ENCODE measurements at regions not wholly inside any gene's neighbourhood (a gene's known extent, or its start where the extent isn't known, plus 50 kb on each side); places are given as distances from the start of the nearest gene placed in this dataset.

- TF ChIP-seq ZMAT4 (CRISPR knock-in tag; IDR thresholded peaks at IDR 0.05) = no peak
- no peak for TF ChIP-seq AFF4 (CRISPR knock-in tag; IDR thresholded peaks at IDR 0.05; ENCODE audit: borderline replicate concordance)
- no peak for TF ChIP-seq ZSCAN18 (CRISPR knock-in tag; IDR thresholded peaks at IDR 0.05)
- Mint-ChIP-seq H3K4me3 (no peak overlapping the region), H3K27me3 (ENCODE audit: low read depth) (no peaks in the 10 kb centered on the region; the same call in 1 of the 2 replicates), H3K4me1 (peaks cover 9% of the 10 kb centered on the region), H3K27ac (no peak overlapping the region), H3K36me3 (peaks cover 22% of the 10 kb centered on the region), H3K9me3 (peaks cover 45% of the 10 kb centered on the region)
- POLR2A ChIA-PET = no interaction called here
- CTCF ChIA-PET = no interaction called here
- no peak for ATAC-seq
- no peak for DNase-seq (ENCODE audit: low spot score)
Observed at GRCh38 chr4:164027805-164028204, 533.3 kb downstream of the TMA16 start.

GRCh38 chr4:164039482-164039881, 545.0 kb downstream of the TMA16 start:
- TF ChIP-seq ESRRA (CRISPR knock-in tag; IDR thresholded peaks at IDR 0.05; ENCODE audit: borderline replicate concordance) (no peak), SMAD3 (CRISPR knock-in tag; IDR thresholded peaks at IDR 0.05; ENCODE audit: borderline replicate concordance) (no peak), ETV6 (CRISPR knock-in tag; IDR thresholded peaks at IDR 0.05) (no peak), TCF7 (CRISPR knock-in tag; IDR thresholded peaks at IDR 0.05; ENCODE audit: low read depth) (no peak), ERG (CRISPR knock-in tag; IDR thresholded peaks at IDR 0.05) (no peak), GTF2I (CRISPR knock-in tag; conservative IDR thresholded peaks at IDR 0.05) (no peak), PRRX2 (CRISPR knock-in tag; IDR thresholded peaks at IDR 0.05) (no peak), ATF1 (CRISPR knock-in tag; IDR thresholded peaks at IDR 0.05) (no peak), MAX (CRISPR knock-in tag; IDR thresholded peaks at IDR 0.05) (no peak), ZNF396 (CRISPR knock-in tag; IDR thresholded peaks at IDR 0.05; ENCODE audit: borderline replicate concordance) (no peak), ZNF121 (CRISPR knock-in tag; IDR thresholded peaks at IDR 0.05) (no peak), ZNF425 (CRISPR knock-in tag; conservative IDR thresholded peaks at IDR 0.05) (no peak), ZBTB43 (CRISPR knock-in tag; IDR thresholded peaks at IDR 0.05) (no peak), PREB (CRISPR knock-in tag; IDR thresholded peaks at IDR 0.05; ENCODE audit: borderline replicate concordance) (no peak), OVOL2 (CRISPR knock-in tag; IDR thresholded peaks at IDR 0.05; ENCODE audit: borderline replicate concordance) (no peak), E2F5 (CRISPR knock-in tag; IDR thresholded peaks at IDR 0.05) (no peak)
- no peaks in the 10 kb centered on the region for H3K27me3 Mint-ChIP-seq (ENCODE audit: low read depth)
- DNase-seq (ENCODE audit: low spot score) = no peak
- H3K36me3 Mint-ChIP-seq = peaks cover 23% of the 10 kb centered on the region
- ChIA-PET POLR2A (no interaction called here), CTCF (no interaction called here)
- H3K9me3 Mint-ChIP-seq = peaks cover 37% of the 10 kb centered on the region
- ATAC-seq = no peak
- H3K4me1 Mint-ChIP-seq = no peaks in the 10 kb centered on the region
- H3K27ac Mint-ChIP-seq = no peak overlapping the region
- H3K4me3 Mint-ChIP-seq = no peak overlapping the region

Measured in WTC11 (cell line).